Neural progenitor cell (in vitro differentiated cells): ENCODE measurements at regions not wholly inside any gene's neighbourhood (a gene's known extent, or its start where the extent isn't known, plus 50 kb on each side); places are given as distances from the start of the nearest gene placed in this dataset.

Experiments
- DNase-seq: peaks from one replicate; pipeline ENCODE4 v3.0.0-alpha.2; 2016; ENCODE audit warnings: low spot score
- H2AFZ ChIP-seq: fragments of 200-600 bp; sonication (generic); replicated peaks from 2 replicates; pipeline ENCODE4 v1.6.1; 2016; ENCODE audit warnings: antibody characterized with exemption
- H3F3A ChIP-seq: fragments of 200-600 bp; sonication (generic); 2 replicates; pipeline ENCODE4 v1.6.1; 2016; ENCODE audit warnings: antibody characterized with exemption, low read depth
- H3K27ac ChIP-seq: fragments of 200-600 bp; sonication (generic); 2 replicates; pipeline ENCODE4 v1.5.1; 2016; ENCODE audit warnings: mild to moderate bottlenecking
- H3K27me3 ChIP-seq: fragments of 200-600 bp; sonication (generic); 2 replicates; pipeline ENCODE4 v1.6.1; 2016; ENCODE audit warnings: mild to moderate bottlenecking, moderate library complexity
- H3K36me3 ChIP-seq: fragments of 200-600 bp; sonication (generic); 2 replicates; pipeline ENCODE4 v1.5.1; 2016
- H3K4me1 ChIP-seq: fragments of 200-600 bp; sonication (generic); 2 replicates; pipeline ENCODE4 v1.6.1; 2016; ENCODE audit warnings: mixed run types
- H3K4me2 ChIP-seq: fragments of 200-600 bp; sonication (generic); 2 replicates; pipeline ENCODE4 v1.6.1; 2016
- H3K4me3 ChIP-seq: fragments of 200-600 bp; sonication (generic); 2 replicates; pipeline ENCODE4 v1.5.1; 2016
- H3K79me2 ChIP-seq: fragments of 200-600 bp; sonication (generic); 2 replicates; pipeline ENCODE4 v1.6.1; 2016; ENCODE audit warnings: low read depth
- H3K9ac ChIP-seq: fragments of 200-600 bp; sonication (generic); 2 replicates; pipeline ENCODE4 v1.6.1; 2016
- H3K9me3 ChIP-seq: fragments of 200-600 bp; sonication (generic); 2 replicates; pipeline ENCODE4 v1.5.1; 2016; ENCODE audit warnings: low read depth
- H4K20me1 ChIP-seq: fragments of 200-600 bp; sonication (generic); 2 replicates; pipeline ENCODE4 v1.6.1; 2016; ENCODE audit warnings: low read depth
- H3K27ac Mint-ChIP-seq: 3 replicates; pipeline ENCODE4 v1.8.0; 2021; ENCODE audit warnings: mixed read lengths
- H3K27me3 Mint-ChIP-seq: 2 replicates; pipeline ENCODE4 v1.8.0; 2022; ENCODE audit warnings: low read depth, mild to moderate bottlenecking, inconsistent platforms, moderate library complexity, mixed read lengths; ENCODE audit not compliant: insufficient read depth
- H3K36me3 Mint-ChIP-seq: 3 replicates; pipeline ENCODE4 v1.8.0; 2021; ENCODE audit warnings: mixed read lengths
- H3K4me1 Mint-ChIP-seq: 3 replicates; pipeline ENCODE4 v1.8.0; 2021; ENCODE audit warnings: mixed read lengths
- H3K4me3 Mint-ChIP-seq: 3 replicates; pipeline ENCODE4 v1.8.0; 2021; ENCODE audit warnings: mild to moderate bottlenecking, moderate library complexity, mixed read lengths
- H3K9me3 Mint-ChIP-seq: 3 replicates; pipeline ENCODE4 v1.8.0; 2020; ENCODE audit warnings: mixed read lengths
- EZH2 ChIP-seq: fragments of 200-600 bp; sonication (generic); IDR thresholded peaks from 2 replicates; pipeline ENCODE4 v1.6.1; 2017; ENCODE audit warnings: antibody characterized with exemption, mild to moderate bottlenecking, moderate library complexity
- EZH2phosphoT487 ChIP-seq: fragments of 200-600 bp; sonication (generic); IDR thresholded peaks from 2 replicates; pipeline ENCODE4 v1.6.1; 2017; ENCODE audit warnings: antibody characterized with exemption
- TF ChIP-seq, protein P1 (sequence below): fragments of 200-600 bp; sonication (generic); IDR thresholded peaks from 2 replicates; pipeline ENCODE4 v1.5.1; 2017; ENCODE audit warnings: antibody characterized with exemption, mild to moderate bottlenecking

GRCh38 chr4:189035654-189036053 lies 896.4 kb downstream of the TRIML1 start:
- H3K4me3 Mint-ChIP-seq, result no peak overlapping the region
- H3K9ac ChIP-seq, result no peak overlapping the region
- H3K27me3 ChIP-seq, result no peaks in the 10 kb centered on the region
- H2AFZ ChIP-seq, result no peak overlapping the region
- no peaks in the 10 kb centered on the region for H3F3A ChIP-seq
- no peaks in the 10 kb centered on the region for H3K9me3 Mint-ChIP-seq
- no peak for DNase-seq
- peaks cover 2% of the 10 kb centered on the region for H3K27me3 Mint-ChIP-seq
- no peak overlapping the region for H3K27ac ChIP-seq
- H3K4me1 ChIP-seq, result no peaks in the 10 kb centered on the region
- no peak overlapping the region for H3K4me3 ChIP-seq
- no peaks in the 10 kb centered on the region for H4K20me1 ChIP-seq
- H3K79me2 ChIP-seq, result no peaks in the 10 kb centered on the region
- TF ChIP-seq, protein P1, sequence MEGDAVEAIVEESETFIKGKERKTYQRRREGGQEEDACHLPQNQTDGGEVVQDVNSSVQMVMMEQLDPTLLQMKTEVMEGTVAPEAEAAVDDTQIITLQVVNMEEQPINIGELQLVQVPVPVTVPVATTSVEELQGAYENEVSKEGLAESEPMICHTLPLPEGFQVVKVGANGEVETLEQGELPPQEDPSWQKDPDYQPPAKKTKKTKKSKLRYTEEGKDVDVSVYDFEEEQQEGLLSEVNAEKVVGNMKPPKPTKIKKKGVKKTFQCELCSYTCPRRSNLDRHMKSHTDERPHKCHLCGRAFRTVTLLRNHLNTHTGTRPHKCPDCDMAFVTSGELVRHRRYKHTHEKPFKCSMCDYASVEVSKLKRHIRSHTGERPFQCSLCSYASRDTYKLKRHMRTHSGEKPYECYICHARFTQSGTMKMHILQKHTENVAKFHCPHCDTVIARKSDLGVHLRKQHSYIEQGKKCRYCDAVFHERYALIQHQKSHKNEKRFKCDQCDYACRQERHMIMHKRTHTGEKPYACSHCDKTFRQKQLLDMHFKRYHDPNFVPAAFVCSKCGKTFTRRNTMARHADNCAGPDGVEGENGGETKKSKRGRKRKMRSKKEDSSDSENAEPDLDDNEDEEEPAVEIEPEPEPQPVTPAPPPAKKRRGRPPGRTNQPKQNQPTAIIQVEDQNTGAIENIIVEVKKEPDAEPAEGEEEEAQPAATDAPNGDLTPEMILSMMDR, result no peak
- no peak for TF ChIP-seq EZH2phosphoT487
- TF ChIP-seq EZH2, result no peak
- no peaks in the 10 kb centered on the region for H3K4me1 Mint-ChIP-seq
- no peaks in the 10 kb centered on the region for H3K36me3 Mint-ChIP-seq
- no peak overlapping the region for H3K27ac Mint-ChIP-seq
- H3K4me2 ChIP-seq, result no peak overlapping the region
- no peaks in the 10 kb centered on the region for H3K9me3 ChIP-seq
- no peaks in the 10 kb centered on the region for H3K36me3 ChIP-seq

DNA sequence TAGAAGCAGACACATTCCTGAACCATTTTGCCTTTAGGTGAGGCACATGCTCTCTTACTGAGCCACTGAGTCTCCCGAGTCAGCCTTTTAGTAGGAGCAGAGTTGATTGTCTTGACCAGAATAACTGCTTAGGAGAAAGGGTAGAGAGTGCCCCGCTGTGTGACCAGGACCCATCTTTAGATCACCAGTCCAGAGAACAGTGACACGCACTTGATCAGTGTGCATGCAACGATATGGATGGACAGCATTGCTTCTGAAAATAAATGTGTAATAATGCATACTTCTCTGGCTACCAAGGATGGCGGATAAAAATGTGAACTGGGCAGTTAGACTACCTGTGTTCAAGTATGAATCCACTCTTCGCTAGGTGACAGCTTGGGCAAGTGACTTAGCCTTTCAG lies 897.7 kb downstream of the TRIML1 start:
- Histone ChIP-seq H2AFZ (peak overlapping the region; percentile 77), H3K4me2 (no peak overlapping the region), H3K36me3 (no peaks in the 10 kb centered on the region), H3K27ac (no peak overlapping the region), H3K9me3 (no peaks in the 10 kb centered on the region), H3K4me3 (no peak overlapping the region), H3F3A (no peaks in the 10 kb centered on the region), H3K79me2 (no peaks in the 10 kb centered on the region), H3K4me1 (no peaks in the 10 kb centered on the region), H3K27me3 (no peaks in the 10 kb centered on the region), H3K9ac (no peak overlapping the region), H4K20me1 (no peaks in the 10 kb centered on the region)
- no peak for DNase-seq
- H3K4me3 Mint-ChIP-seq, result no peak overlapping the region
- H3K27me3 Mint-ChIP-seq, result peaks cover 2% of the 10 kb centered on the region
- TF ChIP-seq, protein P1, result no peak
- TF ChIP-seq EZH2phosphoT487 (no peak), EZH2 (no peak)
- H3K9me3 Mint-ChIP-seq, result no peaks in the 10 kb centered on the region
- H3K4me1 Mint-ChIP-seq, result no peaks in the 10 kb centered on the region
- H3K27ac Mint-ChIP-seq, result no peak overlapping the region
- no peaks in the 10 kb centered on the region for H3K36me3 Mint-ChIP-seq

- TF ChIP-seq EZH2, result no peak
- TF ChIP-seq, protein P1, result no peak
- TF ChIP-seq EZH2phosphoT487, result no peak
Measured at GRCh38 chr4:189046642-189047041, 894.0 kb upstream of the FRG1 start.

More at GRCh38 chr4:189046642-189047041, 894.0 kb upstream of the FRG1 start:
- Mint-ChIP-seq H3K36me3 (no peaks in the 10 kb centered on the region), H3K9me3 (no peaks in the 10 kb centered on the region), H3K4me3 (no peak overlapping the region), H3K27ac (no peak overlapping the region), H3K27me3 (no peaks in the 10 kb centered on the region), H3K4me1 (peaks cover 6% of the 10 kb centered on the region)
- Histone ChIP-seq H3K79me2 (no peaks in the 10 kb centered on the region), H4K20me1 (no peaks in the 10 kb centered on the region), H3K4me3 (no peak overlapping the region), H3K27ac (no peak overlapping the region), H3K9me3 (no peaks in the 10 kb centered on the region), H3K4me2 (no peak overlapping the region), H2AFZ (peak overlapping the region; percentile 82), H3F3A (no peaks in the 10 kb centered on the region), H3K4me1 (peaks cover 18% of the 10 kb centered on the region), H3K27me3 (no peaks in the 10 kb centered on the region), H3K9ac (no peak overlapping the region), H3K36me3 (no peaks in the 10 kb centered on the region)
- DNase-seq, result no peak
